ENCODE measurements at regions not wholly inside any gene's neighbourhood (a gene's known extent, or its start where the extent isn't known, plus 50 kb on each side); places are given as distances from the start of the nearest gene placed in this dataset.
"Not testable (repeated sequence)": the region's sequence is repeated elsewhere in the genome, so short reads cannot be mapped to it uniquely, and the experiment has no call there.

GRCh38 chr2:194464964-194465638 is 1191.9 kb upstream of the SLC39A10 start:
- DNase-seq: no peak

- DNase-seq: not testable (repeated sequence)
These were observed 1194.1 kb upstream of the SLC39A10 start for GRCh38 chr2:194462883-194463282.

- no peak for DNase-seq
These were observed 1201.7 kb upstream of the SLC39A10 start for GRCh38 chr2:194455358-194455757.

GRCh38 chr2:194452504-194452903 is 1204.5 kb upstream of the SLC39A10 start:
- no peak for DNase-seq

GRCh38 chr2:194445226-194445625 is 1211.8 kb upstream of the SLC39A10 start:
- no peak for DNase-seq

GRCh38 chr2:194443926-194444325 is 1213.1 kb upstream of the SLC39A10 start:
- DNase-seq: no peak

- DNase-seq: peak; percentile 7
These were observed 1232.3 kb upstream of the SLC39A10 start for GRCh38 chr2:194424683-194425209.

- DNase-seq: no peak
These were observed 1245.8 kb upstream of the SLC39A10 start for GRCh38 chr2:194411221-194411620.

GRCh38 chr2:194395818-194396217 is 1261.2 kb upstream of the SLC39A10 start:
- no peak for DNase-seq

- DNase-seq: no peak
These were observed 1271.7 kb upstream of the SLC39A10 start for GRCh38 chr2:194385376-194385775.

GRCh38 chr2:194383401-194383800 is 1273.6 kb upstream of the SLC39A10 start:
- DNase-seq: no peak

GRCh38 chr2:194382221-194382620 is 1274.8 kb upstream of the SLC39A10 start:
- no peak for DNase-seq

- no peak for DNase-seq
These were observed 1277.0 kb upstream of the SLC39A10 start for GRCh38 chr2:194380011-194380410.

GRCh38 chr2:194367390-194367789 is 1289.6 kb upstream of the SLC39A10 start:
- not testable (repeated sequence) for DNase-seq

- DNase-seq: no peak
These were observed 1293.1 kb upstream of the SLC39A10 start for GRCh38 chr2:194363878-194364277.

- no peak for DNase-seq
These were observed 1293.7 kb upstream of the SLC39A10 start for GRCh38 chr2:194363295-194363694.

- no peak for DNase-seq
These were observed 1304.5 kb upstream of the SLC39A10 start for GRCh38 chr2:194352505-194352904.

GRCh38 chr2:194346193-194346592 is 1310.8 kb upstream of the SLC39A10 start:
- DNase-seq: no peak

- DNase-seq: no peak
These were observed 1311.7 kb upstream of the SLC39A10 start for GRCh38 chr2:194345347-194345746.

GRCh38 chr2:194343167-194343566 is 1313.9 kb upstream of the SLC39A10 start:
- DNase-seq: no peak

- no peak for DNase-seq
These were observed 1324.1 kb upstream of the SLC39A10 start for GRCh38 chr2:194332799-194333490.

GRCh38 chr2:194328456-194328855 is 1328.6 kb upstream of the SLC39A10 start:
- no peak for DNase-seq

- DNase-seq: no peak
These were observed 1329.7 kb upstream of the SLC39A10 start for GRCh38 chr2:194327196-194327888.

GRCh38 chr2:194323740-194324139 is 1333.3 kb upstream of the SLC39A10 start:
- no peak for DNase-seq

All from NCI-H510A treated with DMSO at 0.1 percent for 48 hours (cell line).